Lung microvascular endothelial cell (primary cell): ENCODE measurements at regions not wholly inside any gene's neighbourhood (a gene's known extent, or its start where the extent isn't known, plus 50 kb on each side); places are given as distances from the start of the nearest gene placed in this dataset.
A peak's percentile ranks its signal among the peaks of the same experiment; 100 is the strongest.

Experiments used
- DNase-seq, 2 donors: peaks; one replicate each; pipeline versions ENCODE4 v3.0.0 to v3.0.0-alpha.2; 2010; ENCODE audit warnings: low read depth in 2 of 2

DNA sequence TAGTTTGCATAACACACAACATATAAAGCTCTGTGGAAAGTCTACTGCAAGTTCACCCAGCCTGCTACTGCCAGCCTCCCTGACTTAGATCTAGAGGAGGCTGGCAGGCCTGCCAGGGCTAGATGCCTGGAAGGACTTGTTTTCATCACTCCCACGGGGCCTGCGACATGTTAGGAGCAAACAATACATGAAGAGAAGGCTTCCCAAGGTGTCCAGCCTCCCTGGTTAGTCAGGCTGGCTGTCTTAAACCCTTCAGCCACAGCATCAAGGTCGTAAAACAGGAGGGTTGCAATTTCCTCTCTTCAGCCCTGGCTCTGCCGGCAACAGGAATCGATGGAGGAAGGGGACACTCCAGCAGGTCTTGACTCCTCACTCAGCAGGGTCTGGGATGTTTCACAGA, 104.5 kb downstream of the NGF start:
- DNase-seq = peak in 1 of 2 donors; percentile 16

DNA sequence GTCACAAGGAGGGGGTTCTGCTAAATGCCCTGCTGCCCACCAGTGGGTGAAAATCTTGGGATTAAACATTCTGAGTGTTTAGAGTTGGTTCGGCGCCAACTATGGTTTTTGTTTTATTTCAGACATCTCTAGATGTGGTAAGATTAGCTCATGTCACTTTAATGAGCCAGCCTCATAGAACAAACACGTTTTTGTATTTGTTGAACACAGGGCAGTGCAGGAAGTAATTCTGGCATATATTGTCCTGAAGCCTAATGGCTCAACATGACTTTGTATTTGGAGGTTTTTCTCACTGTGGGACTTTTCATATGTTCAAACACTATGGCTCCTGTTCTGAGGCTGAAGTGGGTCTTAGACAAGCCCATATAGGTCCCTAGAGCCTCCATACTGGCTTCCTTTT, 107.8 kb downstream of the NGF start:
- DNase-seq = no peak

DNA sequence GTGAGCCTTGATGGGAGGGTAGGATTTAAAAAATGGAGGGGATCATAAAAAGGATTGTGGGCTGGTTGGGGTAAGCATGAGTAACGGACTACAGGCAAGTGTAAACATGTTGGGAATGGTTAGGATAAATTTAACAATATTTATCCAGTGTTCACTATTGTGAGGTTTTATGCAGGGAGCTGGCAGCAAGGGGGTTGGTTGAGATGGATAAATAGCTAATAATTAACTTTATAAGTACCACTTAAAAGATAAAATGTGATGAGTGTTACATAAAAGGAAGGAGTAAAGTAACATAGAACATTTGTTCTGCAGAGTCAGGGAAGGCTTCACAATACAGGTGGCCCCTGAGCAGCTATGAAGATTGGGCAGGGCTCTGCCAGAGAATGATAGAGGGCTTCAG, 109.0 kb downstream of the NGF start:
- no peak for DNase-seq

DNA sequence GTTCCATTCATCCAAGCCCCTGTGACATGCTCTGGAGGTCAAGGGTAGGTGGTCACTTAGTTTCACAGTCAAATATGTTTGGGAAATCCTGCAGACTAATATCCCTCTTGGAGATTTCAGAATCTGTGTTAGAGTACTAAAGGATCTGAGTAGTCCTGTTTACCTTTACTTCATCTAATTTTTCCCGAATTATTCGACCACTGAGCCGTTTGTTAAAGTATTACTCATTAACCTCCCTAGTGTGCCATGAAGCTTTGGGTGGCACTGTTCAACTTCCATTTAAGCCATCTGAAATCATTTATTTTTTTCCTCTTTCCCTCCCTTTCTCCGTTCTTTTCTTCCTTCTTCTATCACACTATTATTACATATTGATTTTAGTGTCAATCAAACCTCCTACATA, 109.9 kb downstream of the NGF start:
- DNase-seq = no peak

DNA sequence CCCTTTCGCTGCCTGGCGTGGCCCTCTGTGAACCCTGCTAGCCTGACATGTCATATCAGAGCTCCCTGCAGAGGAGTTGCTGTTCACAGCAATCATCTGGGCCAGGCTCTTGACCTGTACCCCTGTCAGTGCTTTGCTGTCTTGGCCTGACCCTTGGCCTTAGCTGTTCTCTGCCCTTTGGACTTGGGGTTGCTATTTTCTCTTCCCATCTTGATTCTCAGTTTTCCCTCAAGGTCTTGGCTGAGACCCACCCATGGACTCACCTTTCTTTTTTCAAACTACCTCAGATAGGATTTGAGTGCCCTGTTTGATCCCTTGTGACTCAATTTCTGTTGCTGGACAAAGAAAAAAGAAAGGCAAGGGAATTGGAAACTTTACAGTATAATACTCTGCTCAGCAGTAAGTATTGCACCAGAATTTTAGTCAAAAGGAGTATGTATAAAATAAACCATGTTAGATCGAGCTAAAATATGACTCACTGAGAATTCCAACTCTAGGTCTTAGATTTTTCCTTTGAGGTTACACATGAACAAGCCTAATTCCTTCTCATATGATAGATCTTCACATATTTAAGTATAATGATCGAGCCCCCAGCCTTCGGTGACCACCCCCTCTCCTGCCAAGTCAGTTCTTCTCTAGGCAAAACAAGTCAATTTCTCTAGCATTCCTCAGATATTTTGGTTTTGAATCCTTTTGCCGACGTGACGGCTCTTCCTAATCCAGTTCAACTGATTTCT, 110.5 kb downstream of the NGF start:
- no peak for DNase-seq

DNA sequence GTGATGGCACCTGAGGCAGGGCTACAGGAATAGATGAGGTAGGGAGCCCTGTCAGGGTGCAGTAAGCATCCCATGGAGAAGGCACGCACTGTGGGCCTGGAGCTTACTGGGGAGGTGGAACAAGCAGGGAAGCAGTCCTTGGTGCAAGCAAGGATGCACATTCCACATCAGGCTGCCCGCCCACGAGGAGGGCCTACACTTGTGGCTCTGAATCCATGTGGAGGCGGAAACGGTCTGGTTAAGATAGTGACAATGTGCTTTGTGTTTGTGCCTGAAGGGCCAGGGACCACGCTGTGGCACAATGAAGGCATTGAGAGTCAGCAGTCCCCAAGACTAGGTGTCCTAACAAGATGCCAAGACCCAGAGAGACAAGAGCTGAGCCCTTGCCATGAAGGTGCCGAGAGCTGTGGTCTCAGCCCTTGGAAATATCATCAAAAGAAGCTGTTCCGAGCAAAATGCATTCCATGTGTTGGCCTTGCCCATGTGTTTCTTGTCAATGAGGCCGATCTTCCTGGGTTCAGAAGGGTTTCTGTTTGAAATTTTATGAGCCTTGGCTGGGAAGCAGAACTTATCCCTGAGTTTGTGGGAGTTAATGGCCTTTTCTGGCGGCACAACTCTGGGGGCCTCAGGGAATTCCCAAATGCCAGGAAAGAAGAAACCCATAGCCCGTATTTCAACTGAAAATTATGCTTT, 111.9 kb downstream of the NGF start:
- no peak for DNase-seq

DNA sequence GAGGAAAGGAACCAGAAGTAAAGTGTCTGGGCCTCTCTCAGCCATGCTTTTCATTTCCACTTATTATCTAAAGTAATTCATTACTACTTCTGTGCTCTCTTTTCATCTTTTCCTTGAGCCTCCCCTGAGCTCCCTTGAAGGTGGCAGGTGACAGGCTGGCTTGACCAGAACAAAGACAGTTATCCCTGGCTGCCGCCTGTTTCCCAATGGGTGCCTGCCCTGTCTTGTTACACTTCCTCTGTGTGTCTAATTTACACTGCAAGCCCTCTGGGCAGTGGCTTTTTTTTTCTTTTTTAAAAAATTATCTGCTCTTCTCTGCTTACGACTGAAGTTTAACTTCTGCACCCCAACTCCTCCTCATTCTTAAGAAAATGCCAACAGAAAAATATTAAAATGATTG, 113.4 kb downstream of the NGF start:
- no peak for DNase-seq

DNA sequence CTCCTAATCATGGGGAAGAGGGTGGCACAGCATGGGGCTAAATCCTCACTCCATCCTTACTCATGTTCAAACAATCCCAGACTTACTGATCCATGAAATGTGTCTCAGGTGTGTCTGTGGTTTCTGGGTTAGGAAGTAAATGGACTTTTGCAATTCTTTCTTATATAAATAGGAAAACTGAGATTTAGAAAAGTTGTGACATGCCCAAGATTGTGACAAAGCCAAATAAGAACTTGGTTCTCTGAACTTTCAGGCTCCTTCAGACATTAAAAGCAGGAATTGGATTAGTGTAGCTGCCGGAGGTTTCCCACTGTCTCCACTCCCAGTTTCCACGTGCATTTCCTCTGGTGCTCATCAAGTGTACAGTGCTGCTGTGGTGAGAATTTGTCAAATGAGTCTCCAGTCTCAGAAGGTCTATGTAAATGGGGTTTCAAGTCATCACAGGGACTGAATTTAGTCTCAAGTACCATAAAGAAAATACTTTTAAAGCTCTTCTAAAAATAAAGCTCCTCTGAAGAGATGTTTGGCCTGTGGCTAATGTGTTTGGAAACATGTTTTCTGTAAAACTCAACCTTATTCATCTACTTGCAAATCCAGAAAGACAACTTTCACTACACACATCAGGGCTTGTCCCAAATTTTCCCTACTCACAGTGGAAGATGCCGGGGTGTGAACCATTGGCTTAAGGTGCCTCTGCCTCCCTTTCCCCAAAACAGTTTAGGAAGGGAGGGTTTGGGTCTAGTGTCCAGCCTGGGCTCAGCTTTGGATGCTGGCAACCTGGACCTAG, 115.2 kb downstream of the NGF start:
- DNase-seq = no peak

DNA sequence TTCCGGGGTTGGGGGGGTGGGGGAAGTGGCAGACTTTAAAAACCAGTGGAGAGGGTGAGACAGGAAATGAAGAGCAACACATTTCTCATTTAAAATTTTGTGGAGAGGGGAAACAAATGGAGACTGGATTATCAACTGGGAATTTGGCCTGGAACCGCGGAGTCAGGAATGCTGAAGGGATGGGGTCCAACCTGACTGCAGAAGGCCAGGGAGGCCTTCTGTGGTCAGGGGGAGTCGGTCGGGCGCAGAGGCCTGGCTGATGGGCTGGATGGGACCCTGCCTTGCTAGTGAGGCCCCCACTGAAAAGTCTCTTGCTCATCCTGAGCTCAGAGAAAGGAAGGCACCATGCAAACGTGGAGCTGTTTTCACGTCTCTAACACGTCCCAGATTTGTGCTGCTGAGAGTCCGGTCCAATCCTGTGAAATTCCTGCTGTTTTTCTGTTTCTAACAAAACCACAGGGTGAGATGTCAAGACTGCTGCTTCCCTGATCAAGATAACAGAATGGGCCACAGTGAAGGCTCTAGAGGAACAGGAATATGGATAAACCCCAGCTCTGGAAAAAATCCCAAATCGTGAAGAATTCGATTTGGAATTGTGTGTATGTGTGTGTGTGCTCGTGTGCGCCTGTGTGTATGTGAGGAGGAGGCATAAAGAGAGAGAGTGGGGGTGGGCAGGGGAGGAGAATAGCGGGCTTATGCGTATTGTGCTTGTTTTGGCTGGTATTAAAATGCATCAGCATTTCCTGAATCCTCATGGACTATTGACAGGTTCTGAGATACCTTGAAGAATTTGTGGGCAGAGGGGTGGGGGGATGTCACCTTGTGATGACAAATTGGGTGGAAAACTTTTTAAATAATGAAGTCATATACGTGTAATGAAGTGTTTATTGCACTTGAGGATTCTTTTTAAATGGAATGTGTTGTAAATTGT, 117.4 kb downstream of the NGF start:
- DNase-seq = no peak

DNA sequence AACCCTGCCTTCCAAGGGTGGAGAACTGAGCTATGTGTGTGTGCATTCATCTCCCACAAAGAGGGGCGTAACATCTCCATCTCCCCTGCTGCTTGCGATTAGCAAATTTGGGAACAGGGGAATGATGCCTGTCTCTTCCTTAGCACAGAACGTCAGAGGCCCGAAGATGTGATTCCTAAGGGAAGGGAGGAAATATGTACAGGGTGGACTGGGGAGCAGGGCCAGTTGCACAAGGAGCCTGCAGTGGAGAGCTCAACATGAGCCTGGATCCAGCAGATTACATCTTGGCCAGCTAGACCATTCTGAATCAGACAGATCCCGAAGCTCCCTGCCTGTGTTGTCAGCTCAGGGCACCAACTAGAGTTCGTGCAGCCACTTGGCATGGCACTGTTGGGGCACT, 118.1 kb downstream of the NGF start:
- DNase-seq = no peak

DNA sequence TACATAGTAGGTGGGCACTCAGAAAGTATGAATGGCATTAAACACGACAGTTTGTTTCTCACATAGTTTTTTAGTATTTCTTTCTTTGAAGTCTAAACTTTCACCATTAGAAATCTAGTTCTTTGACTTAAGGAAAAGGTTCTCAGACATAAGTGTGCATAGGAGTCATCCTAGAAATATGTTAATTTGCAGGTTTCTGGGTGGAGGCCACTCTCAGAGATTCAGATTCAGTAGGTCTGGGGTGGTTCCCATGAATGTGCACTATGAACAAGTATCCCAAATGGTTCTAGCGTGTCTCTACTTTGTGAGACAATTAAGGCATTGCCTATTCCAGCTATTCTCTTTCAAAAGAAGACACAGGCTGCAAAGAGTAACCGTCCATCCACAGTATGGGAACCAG, 119.3 kb downstream of the NGF start:
- DNase-seq = no peak

DNA sequence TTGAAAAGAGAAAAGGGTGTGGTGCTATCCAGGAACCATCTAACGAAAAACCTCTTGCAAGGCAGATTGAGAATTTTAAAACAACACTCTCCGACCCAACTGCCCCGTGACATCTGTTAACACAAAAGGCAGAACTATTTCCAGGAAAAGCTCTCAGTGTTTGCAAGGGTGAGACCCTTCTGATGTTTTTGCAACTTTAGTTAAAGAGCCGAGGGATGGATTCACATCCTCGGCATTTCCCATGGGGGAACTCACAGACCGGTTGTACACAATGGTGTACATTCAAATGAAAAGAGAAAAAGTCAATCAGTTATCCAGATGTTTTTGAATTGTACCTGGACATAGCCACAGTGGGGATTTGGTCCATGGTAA, 120.0 kb downstream of the NGF start:
- DNase-seq = peak; percentile 54 to 65

DNA sequence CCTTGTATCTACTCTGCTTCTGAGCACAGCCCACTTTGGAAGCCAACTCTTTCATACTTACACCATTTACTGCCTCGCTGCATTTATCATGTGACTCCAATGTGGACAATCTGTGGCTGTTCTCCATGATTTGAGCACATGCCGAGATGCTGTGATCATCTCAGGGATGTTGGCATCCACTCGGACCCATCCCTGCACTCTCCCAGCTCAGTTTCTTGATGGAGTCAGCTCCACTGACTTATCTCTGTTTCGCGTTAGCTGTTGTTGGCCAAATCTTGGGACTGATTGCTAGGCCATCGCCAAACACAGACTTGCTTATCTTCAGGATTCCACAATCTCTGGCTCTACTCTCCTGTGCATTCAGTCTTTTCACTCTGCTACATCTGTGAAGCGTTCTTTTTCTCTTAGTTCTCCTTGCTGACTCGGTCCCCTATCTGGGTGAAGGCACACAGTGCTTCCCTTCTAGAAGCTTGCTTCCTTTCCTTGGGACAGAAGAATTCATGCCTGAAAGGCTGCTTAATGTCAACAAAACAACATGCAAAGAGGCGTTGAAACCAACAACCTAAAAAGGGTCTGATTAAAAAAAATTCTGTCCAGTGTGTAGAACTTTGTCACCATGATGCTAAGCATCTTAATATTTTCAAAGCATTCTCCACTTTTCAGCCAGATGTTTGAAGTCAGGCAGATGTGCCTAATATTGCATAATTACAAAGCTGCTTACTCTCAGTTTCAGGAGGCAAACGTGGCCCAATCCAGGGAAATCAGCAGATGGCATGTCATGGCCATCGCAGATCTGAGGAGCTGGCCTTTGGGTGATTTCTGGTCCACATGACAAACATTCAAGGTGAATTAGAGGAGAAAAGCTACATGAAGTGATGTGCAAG, 120.7 kb downstream of the NGF start:
- no peak for DNase-seq

DNA sequence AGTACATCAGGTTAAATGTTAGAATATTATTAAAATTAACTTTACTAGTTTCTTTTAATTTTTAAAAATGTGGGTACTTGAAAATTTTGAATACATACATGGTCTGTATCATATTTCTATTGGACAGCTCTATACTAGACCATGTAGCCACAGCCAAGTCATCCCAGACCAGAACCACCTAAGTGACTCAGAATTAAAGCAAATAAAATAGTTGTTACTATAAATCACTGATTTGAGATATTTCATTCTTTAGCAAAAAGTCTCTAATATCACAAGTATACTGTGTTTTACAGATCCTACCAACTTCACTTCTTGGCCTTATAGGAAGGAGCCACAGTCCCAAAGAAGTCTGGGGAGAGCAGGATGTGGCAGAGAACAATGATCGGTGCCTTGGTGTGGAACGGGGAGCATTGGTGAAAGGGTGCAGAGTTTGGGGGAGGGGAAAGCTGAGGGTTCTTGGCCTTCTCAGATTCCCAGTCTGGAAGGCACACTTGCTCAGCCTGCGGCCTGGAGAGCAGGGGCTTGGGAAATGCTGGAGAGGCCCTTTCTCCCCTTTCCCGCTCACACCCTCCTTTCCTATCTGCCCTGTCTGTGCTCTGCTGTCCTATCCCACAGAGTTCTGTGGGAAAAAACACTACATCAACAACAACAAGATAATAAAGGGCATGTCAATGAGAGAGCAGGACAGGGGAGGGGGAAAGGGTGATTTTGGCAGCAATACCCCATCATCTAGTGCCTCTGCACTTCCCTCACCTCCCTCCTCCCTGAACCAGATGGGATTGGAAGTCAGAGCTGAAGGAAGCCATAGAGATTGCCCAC, 122.1 kb downstream of the NGF start:
- DNase-seq = no peak

DNA sequence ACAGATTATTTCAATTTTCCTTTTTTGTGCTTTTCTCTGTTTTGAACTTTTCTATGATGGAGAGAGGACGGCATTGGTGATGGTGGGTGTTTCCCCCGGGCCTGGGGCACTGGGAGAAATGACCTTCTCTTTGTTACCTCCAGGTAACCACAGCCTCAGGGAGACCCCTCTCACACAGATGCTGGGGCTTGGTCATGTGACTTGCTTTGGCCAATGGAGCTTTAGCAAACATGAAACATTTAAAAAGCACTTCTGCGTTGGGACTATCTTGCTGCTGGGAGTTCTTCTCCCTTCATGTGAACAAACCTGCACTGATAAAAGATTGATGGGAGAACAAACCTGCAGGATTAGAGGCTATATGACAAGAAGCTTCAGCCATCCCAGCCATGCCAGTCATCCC, 122.9 kb downstream of the NGF start:
- no peak for DNase-seq

DNA sequence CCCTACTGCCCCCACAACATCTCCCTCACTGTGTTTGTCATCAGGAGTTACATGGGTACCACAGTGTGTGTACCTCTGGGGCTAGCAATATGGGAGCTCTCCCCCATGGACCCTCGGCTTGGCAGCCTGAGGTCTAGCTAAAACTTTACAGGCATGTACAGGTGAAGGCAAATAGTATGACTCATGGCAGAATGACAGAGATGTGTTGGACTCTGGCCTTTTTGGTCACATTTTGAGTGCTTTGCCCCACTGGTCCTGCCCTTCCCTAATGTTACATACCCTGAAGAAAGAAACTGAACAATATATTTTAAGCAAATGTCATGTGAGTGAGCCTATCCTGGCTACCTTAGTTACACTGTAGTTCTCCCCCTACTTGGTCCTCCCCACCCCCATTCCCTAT, 124.0 kb downstream of the NGF start:
- DNase-seq = no peak

DNA sequence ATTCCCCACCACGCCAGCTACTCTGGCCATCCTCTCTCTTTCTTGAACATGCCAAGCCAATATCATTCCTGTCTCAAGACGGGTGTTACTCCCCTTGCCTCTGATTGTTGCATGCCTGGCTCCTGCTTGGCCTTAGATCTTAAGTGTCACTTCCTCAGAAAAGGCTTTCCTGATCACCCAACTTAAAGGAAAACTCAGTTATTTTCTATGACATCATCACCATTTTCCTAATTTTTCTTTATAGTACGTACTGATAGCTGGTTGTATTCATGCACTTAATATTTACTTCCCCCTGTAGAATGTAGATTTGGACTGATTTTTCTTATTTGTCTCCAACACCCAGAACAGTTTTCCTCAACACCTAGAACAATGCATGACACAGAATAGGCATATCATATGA, 123.8 kb upstream of the TSPAN2 start:
- DNase-seq = no peak

DNA sequence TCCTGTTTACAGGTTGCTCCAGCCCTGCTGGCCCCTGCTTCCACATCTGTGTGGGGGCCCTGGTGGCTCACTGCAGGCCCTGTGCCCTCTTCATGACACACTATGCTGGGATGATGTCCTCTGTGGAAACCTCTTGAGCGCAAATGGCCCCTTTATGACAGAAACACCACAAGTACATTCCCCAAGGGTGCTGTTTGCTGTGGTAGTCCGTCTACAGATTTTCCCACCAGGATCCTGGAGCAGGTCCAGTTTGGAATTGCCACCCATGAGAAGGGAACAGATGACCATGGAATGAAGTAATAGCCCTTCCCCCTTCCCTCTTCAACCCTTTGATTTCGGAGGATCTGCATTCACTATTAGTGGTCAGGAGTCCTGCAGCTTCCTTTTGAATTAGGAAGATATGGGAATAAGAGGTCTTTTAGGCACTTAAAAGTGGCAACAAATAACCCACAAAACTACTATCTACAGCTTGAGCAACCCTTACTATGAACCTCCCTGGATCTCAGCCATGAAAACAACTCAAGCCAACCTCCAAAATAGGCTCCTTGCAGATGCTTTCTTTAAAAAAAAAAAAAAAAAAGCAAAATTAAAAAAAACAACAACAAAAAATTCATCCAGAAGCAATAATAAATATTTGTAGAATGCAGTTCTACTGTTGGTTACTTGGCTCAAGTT, 121.9 kb upstream of the TSPAN2 start:
- no peak for DNase-seq

DNA sequence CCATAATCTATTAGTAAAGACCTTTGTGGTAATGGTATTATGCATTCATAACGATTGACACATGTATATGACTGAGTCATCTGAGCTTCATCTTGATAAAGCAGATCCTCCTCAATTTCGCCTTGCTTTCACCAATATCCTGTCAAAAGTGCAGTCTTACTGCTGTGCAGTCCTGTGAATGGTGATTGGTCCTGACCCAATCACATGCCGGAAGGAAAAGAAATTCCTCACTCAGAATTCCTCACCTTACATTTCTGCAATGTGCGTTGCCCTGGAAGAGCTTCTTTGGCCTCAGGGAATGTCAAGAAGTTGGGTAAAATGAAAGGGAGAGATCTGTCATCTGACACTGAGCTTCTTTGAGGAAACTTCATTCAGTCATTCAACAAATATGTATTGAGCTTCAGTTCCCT, 121.0 kb upstream of the TSPAN2 start:
- no peak for DNase-seq
